NCI-H69 (cell line): ENCODE measurements at regions not wholly inside any gene's neighbourhood (a gene's known extent, or its start where the extent isn't known, plus 50 kb on each side); places are given as distances from the start of the nearest gene placed in this dataset.
A peak's percentile ranks its signal among the peaks of the same experiment; 100 is the strongest.

Experiments
- DNase-seq: peaks from one replicate; lab custom pipeline; 2025; lab: John Stamatoyannopoulos, UW

- no peak for DNase-seq
These were observed 1095.5 kb upstream of the IGFBP7 start for GRCh38 chr4:58205446-58206235.

DNA sequence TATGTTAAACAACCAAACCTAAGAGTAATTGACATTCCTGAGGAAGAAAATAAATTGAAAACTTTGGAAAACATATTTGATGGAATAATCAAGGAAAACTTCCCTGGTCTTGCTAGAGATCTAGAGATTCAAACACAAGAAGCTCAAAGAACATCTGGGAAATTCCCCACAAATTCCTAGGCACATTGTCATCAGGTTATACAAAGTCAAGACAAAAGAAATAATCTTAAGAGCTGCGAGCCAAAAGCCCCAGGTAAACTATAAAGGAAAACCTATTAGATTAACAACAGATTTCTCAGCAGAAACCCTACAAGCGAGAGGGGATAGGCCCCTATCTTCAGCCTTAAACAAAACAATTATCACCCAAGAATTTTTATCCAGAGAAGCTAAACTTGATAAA, 1082.0 kb upstream of the IGFBP7 start:
- no peak for DNase-seq

DNA sequence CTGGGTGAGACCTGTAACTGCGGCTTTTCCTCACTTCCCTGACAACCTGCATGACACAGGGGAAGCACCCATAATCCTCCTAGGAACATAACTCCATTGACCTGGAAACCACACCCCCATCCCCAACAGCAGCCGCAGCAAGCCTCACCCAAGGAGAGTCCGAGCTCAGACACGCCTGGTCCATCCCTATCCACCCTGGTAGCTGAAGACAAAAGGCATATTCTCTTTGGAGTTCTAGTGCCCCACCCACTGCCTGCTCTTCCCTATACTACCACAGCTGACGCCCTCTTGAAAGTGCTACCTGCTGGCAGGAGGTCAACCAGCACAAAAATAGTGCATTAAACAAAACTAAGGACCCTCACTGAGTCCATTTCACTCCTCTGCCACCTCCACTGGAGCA, 1080.9 kb upstream of the IGFBP7 start:
- DNase-seq: peak; percentile 43

DNA sequence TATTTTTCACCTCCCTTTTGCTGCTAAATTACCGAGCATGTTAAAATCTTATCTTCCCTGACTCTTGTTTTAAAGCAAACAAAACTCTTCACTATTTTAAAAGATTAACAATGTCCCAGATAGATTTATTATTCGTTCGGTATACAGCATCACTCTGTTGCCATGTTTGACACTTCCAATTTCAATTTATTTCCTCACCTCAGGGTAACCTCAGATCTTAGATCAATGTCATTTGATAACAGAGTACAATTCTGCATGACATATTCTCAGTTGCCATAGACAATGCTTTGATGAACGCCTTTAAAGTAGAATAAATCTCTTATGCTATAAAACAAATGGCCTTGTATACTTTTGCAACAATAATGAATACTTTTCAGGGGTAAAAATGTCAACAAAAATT, 1078.1 kb upstream of the IGFBP7 start:
- no peak for DNase-seq

DNA sequence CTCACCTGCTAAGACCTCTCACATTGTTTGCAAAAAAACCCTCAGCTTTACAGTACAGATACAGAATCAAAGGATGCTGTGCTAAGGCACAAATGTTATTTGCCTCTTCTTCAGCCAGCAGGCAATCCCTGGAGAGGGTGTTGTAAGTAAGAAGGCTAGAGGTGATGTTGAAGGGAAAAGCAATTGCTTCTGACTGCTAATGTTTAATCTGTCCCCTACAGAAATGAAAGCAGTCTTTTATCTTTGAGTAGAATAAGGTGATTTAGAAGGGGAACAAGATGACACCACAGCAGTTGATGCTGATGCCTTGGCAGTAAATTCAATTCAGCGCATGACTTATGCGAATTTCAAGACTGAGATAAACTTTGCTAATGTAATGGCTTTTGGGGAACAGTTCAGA, 1064.8 kb upstream of the IGFBP7 start:
- DNase-seq: no peak

- DNase-seq: peak; percentile 50
These were observed 1056.3 kb upstream of the IGFBP7 start for GRCh38 chr4:58166490-58166889.

- no peak for DNase-seq
These were observed 1053.0 kb upstream of the IGFBP7 start for GRCh38 chr4:58163156-58163555.

GRCh38 chr4:58149404-58150085, 1039.4 kb upstream of the IGFBP7 start:
- no peak for DNase-seq

- DNase-seq: no peak
These were observed 1034.5 kb upstream of the IGFBP7 start for GRCh38 chr4:58144721-58145120.

GRCh38 chr4:58138786-58139668, 1028.8 kb upstream of the IGFBP7 start:
- peak; percentile 53 for DNase-seq

GRCh38 chr4:58136604-58137003, 1026.4 kb upstream of the IGFBP7 start:
- no peak for DNase-seq

DNA sequence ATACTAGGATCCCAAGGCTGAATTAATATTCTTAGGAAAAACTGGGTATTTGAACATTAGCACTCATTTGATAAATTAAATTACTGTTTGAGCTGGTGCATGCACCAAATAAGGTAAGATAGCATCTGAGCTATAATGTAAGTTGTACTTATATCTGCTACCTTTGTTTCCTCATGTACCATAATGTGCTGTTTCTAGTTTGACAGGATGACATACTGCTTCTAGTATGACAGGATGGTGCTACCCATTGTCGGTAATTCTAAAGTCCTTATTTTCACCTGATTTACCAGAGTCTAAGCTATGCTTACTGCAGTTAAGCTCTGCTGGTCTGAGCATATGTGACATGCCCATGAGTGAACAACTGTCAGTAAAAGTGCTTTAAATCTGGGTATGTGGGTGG, 1017.5 kb upstream of the IGFBP7 start:
- no peak for DNase-seq

- DNase-seq: no peak
These were observed 1009.1 kb upstream of the IGFBP7 start for GRCh38 chr4:58119298-58119697.

DNA sequence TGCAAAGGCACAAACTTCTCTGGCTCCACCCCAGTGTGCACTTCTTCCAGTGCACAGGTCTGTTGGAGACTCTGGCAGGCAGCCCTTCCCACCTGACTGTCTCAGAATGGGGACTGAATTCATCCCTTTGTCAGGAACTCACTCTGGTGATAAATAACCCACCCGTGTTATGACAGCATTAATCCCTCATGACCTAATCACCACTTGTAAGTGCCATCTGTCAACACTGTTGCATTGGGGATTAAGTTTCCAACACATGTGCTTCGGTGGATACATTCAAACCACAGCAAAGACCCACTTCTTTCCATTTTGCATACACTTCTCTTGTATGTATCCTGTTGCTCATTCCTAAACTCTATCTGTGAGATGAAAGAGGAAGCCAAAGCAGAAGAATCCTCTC, 1002.9 kb upstream of the IGFBP7 start:
- peak; percentile 70 for DNase-seq

DNA sequence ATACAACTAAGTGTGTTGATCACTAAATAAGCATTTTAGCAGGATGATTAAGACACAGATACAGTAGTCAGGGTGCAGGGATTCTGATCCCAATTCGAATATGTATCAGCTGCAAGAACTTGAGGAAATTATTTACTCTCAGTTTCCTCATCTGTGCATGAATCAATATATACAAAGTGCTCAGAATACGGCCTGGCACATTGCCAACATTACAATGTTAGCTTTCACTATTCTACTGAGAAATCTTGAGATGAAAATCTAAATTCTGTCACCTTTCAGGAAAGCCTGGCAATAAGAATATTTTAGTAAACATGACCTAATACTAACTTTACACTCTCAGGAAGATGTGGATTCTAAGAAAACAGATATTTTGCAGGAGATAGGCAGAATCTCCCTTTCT, 1001.6 kb upstream of the IGFBP7 start:
- peak; percentile 3 for DNase-seq

DNA sequence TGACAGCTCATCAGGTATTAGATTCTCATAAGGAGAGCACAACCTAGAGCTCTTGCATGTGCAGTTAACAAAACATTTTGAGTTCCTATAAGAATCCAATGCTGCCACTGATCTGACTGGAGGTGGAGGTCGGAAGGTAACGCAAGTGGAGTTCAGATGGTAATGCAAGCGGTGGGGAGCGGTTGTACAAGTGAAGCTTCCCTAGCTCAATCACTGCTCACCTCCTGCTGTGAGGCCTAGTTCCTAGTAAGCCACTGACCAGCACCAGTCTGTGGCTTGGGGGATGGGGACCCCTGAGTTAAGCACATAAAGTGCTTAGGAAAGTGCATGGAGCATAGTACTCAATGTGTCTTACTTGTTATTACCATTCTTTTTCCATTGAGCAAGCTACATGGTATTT, 983.2 kb upstream of the IGFBP7 start:
- no peak for DNase-seq

DNA sequence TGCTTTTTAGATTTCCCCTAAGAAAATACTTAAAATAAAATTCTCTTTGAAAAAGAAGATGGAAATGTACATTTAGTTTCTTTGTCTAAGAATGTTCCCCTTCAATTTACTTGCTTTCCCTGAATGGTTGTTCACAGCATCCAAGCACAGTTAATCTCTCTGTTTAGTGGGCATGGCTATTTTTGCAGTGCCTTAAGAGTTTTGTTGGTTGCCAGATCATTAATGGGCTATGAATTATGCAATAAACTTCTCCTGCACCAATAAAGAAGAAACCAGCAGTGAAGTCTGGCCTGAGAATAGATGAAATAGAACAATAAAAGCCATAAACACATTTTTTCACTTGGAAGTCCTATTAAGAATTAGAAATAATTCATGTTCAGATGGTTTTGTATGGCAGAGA, 980.4 kb upstream of the IGFBP7 start:
- DNase-seq: no peak

GRCh38 chr4:58081356-58081755, 971.2 kb upstream of the IGFBP7 start:
- no peak for DNase-seq

DNA sequence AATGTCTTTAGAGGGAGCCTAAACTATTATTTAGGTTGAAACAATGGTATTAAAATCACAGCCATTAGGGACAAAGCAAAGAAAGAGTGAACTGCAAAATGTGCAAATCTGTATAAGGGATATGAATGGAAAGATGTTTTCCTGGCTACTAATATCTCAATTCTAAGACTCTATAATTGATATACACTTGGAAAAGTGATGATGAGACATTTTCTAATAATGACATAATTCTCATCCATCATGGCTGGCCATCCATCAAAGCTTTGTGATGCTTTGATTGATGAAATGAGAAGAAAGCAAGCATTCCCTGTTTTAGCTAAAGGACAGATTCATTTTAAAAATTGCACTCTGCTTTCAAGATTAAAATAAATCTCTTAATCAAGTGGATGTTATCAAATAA, 965.5 kb upstream of the IGFBP7 start:
- DNase-seq: no peak

DNA sequence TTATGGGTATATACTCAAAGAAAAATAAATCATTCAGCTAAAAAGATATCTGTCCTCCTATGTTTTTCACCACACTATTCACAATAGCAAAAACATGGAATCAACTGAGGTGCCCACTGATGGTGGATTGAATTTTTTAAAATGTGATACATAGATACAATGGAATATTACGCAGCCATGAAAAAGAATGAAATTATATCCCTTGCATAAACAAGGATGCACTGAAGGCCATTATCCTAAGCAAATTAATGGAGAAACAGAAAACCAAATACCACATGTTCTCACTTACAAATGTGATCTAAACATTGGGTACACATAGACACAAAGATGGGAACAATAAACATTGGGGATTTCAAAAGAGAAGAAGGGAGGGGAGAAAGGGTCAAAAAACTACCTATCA, 964.2 kb upstream of the IGFBP7 start:
- DNase-seq: no peak

DNA sequence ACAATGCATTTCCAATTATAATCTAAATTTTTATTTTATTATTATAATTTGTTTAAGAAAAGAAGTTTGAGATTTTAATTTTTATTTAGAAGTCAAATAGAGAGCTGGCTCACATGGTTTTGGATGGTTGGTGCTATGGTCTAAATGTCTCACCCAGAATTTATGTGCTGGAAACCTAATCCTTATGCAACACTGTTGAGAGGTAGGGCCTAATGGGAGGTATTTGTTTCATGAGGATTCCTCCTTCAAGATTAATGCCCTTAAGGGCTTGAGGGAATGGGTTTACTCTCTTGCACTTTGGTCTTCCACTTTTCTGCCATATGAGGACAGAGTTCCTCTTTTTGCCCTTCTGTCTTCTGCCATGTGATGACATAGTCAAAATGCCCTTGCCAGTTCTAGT, 960.5 kb upstream of the IGFBP7 start:
- DNase-seq: no peak

- DNase-seq: no peak
These were observed 954.5 kb upstream of the IGFBP7 start for GRCh38 chr4:58064653-58065052.
